Loucy (cell line): ENCODE measurements at regions not wholly inside any gene's neighbourhood (a gene's known extent, or its start where the extent isn't known, plus 50 kb on each side); places are given as distances from the start of the nearest gene placed in this dataset.

Experiments used
- H2AFZ ChIP-seq: fragments of 200-600 bp; sonication (generic); 2 replicates; pipeline ENCODE4 v1.6.0; 2016; ENCODE audit warnings: antibody characterized with exemption, mild to moderate bottlenecking, low read length, moderate library complexity
- H3F3A ChIP-seq: fragments of 200-600 bp; 2 replicates; pipeline ENCODE4 v1.6.0; 2016; ENCODE audit warnings: antibody characterized with exemption, low read depth, mild to moderate bottlenecking
- H3K27me3 ChIP-seq: fragments of 200-600 bp; sonication (generic); 2 replicates; pipeline ENCODE4 v1.6.1; 2014; ENCODE audit warnings: low read length, mild to moderate bottlenecking; ENCODE audit not compliant: insufficient read depth, poor library complexity, severe bottlenecking
- H3K36me3 ChIP-seq: fragments of 200-600 bp; sonication (generic); 2 replicates; pipeline ENCODE4 v1.6.1; 2016; ENCODE audit warnings: low read length; ENCODE audit not compliant: insufficient read depth
- H3K4me1 ChIP-seq: fragments of 200-600 bp; sonication (generic); 2 replicates; pipeline ENCODE4 v1.5.1; 2014; ENCODE audit warnings: low read length, mild to moderate bottlenecking; ENCODE audit not compliant: insufficient read depth, poor library complexity, severe bottlenecking
- H3K4me2 ChIP-seq: fragments of 200-600 bp; sonication (generic); 2 replicates; pipeline ENCODE4 v1.6.0; 2014; ENCODE audit warnings: antibody characterized with exemption, low read length, low read depth, mild to moderate bottlenecking; ENCODE audit not compliant: poor library complexity, severe bottlenecking
- H3K4me3 ChIP-seq: fragments of 200-600 bp; sonication (generic); 2 replicates; pipeline ENCODE4 v1.5.1; 2014; ENCODE audit warnings: low read length, mild to moderate bottlenecking, mixed read lengths; ENCODE audit not compliant: poor library complexity, severe bottlenecking
- H3K79me2 ChIP-seq: fragments of 200-600 bp; sonication (generic); 2 replicates; pipeline ENCODE4 v1.6.1; 2014; ENCODE audit warnings: low read length; ENCODE audit not compliant: insufficient read depth
- H3K9ac ChIP-seq: fragments of 200-600 bp; sonication (generic); 2 replicates; pipeline ENCODE4 v1.6.0; 2014; ENCODE audit warnings: mild to moderate bottlenecking, low read depth, low read length, moderate library complexity; ENCODE audit not compliant: poor library complexity, severe bottlenecking
- H3K9me2 ChIP-seq: fragments of 200-600 bp; sonication (generic); replicated peaks from 2 replicates; pipeline ENCODE4 v1.6.1; 2016; ENCODE audit warnings: low read depth, low read length, mixed read lengths
- H3K9me3 ChIP-seq: fragments of 200-600 bp; sonication (generic); 2 replicates; pipeline ENCODE4 v1.6.1; 2014; ENCODE audit warnings: mild to moderate bottlenecking, antibody characterized with exemption, low read length, low read depth; ENCODE audit not compliant: insufficient read depth
- H4K20me1 ChIP-seq: fragments of 200-600 bp; sonication (generic); 2 replicates; pipeline ENCODE4 v1.6.0; 2014; ENCODE audit warnings: antibody characterized with exemption, low read length, mild to moderate bottlenecking; ENCODE audit not compliant: insufficient read depth, poor library complexity, severe bottlenecking
- CTCF ChIP-seq: fragments of 200-600 bp; sonication (generic); conservative IDR thresholded peaks from 2 replicates; pipeline ENCODE4 v1.5.1; 2014; ENCODE audit warnings: mild to moderate bottlenecking, antibody characterized with exemption, low read length
- EZH2phosphoT487 ChIP-seq: fragments of 200-600 bp; IDR thresholded peaks from 2 replicates; pipeline ENCODE4 v1.6.1; 2018; ENCODE audit warnings: antibody characterized with exemption, mild to moderate bottlenecking, moderate library complexity, borderline replicate concordance

GRCh38 chr3:22666736-22667135, 536.4 kb upstream of the UBE2E2 start:
- Histone ChIP-seq H3K4me2 (no peak overlapping the region), H3K9me3 (no peaks in the 10 kb centered on the region), H3K36me3 (no peaks in the 10 kb centered on the region), H3K27me3 (no peaks in the 10 kb centered on the region), H3K4me3 (no peak overlapping the region), H3F3A (no peaks in the 10 kb centered on the region), H3K9me2 (no peaks in the 10 kb centered on the region), H2AFZ (no peak overlapping the region), H3K4me1 (peaks cover 20% of the 10 kb centered on the region), H4K20me1 (no peaks in the 10 kb centered on the region), H3K79me2 (no peaks in the 10 kb centered on the region), H3K9ac (no peak overlapping the region)
- TF ChIP-seq CTCF: no peak
- TF ChIP-seq EZH2phosphoT487: no peak

GRCh38 chr3:22671848-22672247, 531.3 kb upstream of the UBE2E2 start:
- H3K9me2 ChIP-seq: no peaks in the 10 kb centered on the region
- H3K9ac ChIP-seq: no peak overlapping the region
- no peaks in the 10 kb centered on the region for H3K4me1 ChIP-seq
- no peaks in the 10 kb centered on the region for H3F3A ChIP-seq
- H3K9me3 ChIP-seq: no peaks in the 10 kb centered on the region
- no peaks in the 10 kb centered on the region for H4K20me1 ChIP-seq
- peak; percentile 63 for TF ChIP-seq CTCF
- no peak for TF ChIP-seq EZH2phosphoT487
- H3K79me2 ChIP-seq: no peaks in the 10 kb centered on the region
- no peaks in the 10 kb centered on the region for H3K36me3 ChIP-seq
- H3K4me2 ChIP-seq: no peak overlapping the region
- H3K4me3 ChIP-seq: no peak overlapping the region
- H2AFZ ChIP-seq: no peak overlapping the region; the same call in 1 of the 2 replicates
- no peaks in the 10 kb centered on the region for H3K27me3 ChIP-seq

- Histone ChIP-seq H3K79me2 (no peaks in the 10 kb centered on the region), H3K9me3 (no peaks in the 10 kb centered on the region), H3F3A (no peaks in the 10 kb centered on the region), H4K20me1 (no peaks in the 10 kb centered on the region), H2AFZ (peak overlapping the region; percentile 18; the same call in 1 of the 2 replicates), H3K9me2 (no peaks in the 10 kb centered on the region), H3K4me1 (no peaks in the 10 kb centered on the region), H3K9ac (peak overlapping the region; percentile 27), H3K27me3 (no peaks in the 10 kb centered on the region), H3K4me2 (no peak overlapping the region), H3K4me3 (no peak overlapping the region), H3K36me3 (no peaks in the 10 kb centered on the region)
- TF ChIP-seq CTCF (no peak), EZH2phosphoT487 (no peak)
These were observed 518.4 kb upstream of the UBE2E2 start for GRCh38 chr3:22684739-22685138.
